22Rv1 (cell line): ENCODE measurements at regions not wholly inside any gene's neighbourhood (a gene's known extent, or its start where the extent isn't known, plus 50 kb on each side); places are given as distances from the start of the nearest gene placed in this dataset.

Experiments used
- CTCF ChIP-seq: fragments of 450-650 bp; IDR thresholded peaks from 2 replicates; pipeline ENCODE4 v1.5.1; 2017; ENCODE audit warnings: mild to moderate bottlenecking
- ZFX ChIP-seq: fragments of 450-650 bp; IDR thresholded peaks from 2 replicates; pipeline ENCODE4 v1.6.1; 2017; ENCODE audit warnings: antibody characterized with exemption, borderline replicate concordance

DNA sequence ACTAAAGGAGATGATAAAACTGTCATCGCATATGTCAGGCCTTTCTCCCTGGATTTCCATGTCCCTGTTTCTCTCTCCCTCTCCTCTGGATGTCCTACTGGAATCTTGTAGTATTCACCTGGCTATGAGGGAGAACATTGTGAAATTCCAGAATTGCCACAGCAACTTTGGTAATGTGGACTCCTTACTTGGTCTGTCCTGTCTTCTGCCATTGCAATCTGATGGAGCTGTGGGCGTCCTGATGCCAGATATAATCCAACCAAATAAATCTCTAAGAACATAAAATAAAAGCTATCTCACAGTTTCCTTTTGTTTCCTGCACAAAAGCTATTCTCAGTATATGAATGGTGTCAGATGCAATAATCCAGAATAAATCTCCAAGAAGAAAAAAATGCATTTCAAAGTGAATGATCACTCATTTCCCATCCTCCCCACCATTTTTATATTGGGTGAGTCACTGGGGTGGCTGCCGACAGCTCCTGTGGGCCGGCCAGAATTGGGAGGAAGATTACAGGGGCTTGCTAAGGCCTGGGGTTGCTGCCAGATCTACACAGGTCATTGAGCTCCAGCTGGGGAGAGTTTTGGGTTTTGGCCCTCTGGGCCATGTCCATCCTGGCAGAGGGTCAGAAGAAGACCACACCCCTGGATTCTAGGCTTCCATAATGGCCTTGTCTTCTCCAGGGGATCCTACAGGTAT lies 160.7 kb upstream of the PITX1 start:
- TF ChIP-seq CTCF (no peak), ZFX (no peak)
